ENCODE measurements at regions not wholly inside any gene's neighbourhood (a gene's known extent, or its start where the extent isn't known, plus 50 kb on each side); places are given as distances from the start of the nearest gene placed in this dataset.

DNA sequence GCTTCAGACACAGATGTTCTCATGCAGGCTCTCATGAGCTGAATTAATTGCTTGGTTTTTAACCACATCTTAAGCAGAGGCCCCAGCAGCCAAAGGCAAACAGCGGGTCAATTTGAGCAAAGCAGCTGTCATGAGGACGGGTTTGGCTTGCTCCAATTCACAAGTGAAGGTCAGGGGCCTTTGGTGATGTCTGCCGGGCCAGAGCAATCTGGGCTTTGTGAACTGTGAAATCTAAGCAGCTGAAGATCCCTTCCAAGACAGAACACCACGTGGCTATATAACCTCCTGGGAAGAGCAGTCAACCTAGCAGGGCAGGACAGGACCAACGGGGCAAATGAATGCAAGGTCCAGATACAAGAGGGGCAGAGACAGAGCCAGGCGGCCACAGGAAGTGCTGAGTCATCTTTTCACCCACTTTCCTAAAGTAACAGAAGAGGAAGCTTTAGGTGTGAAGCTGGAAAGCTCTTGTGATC, 187.3 kb upstream of the B3GAT1 start:
- TF ChIP-seq, protein P1, sequence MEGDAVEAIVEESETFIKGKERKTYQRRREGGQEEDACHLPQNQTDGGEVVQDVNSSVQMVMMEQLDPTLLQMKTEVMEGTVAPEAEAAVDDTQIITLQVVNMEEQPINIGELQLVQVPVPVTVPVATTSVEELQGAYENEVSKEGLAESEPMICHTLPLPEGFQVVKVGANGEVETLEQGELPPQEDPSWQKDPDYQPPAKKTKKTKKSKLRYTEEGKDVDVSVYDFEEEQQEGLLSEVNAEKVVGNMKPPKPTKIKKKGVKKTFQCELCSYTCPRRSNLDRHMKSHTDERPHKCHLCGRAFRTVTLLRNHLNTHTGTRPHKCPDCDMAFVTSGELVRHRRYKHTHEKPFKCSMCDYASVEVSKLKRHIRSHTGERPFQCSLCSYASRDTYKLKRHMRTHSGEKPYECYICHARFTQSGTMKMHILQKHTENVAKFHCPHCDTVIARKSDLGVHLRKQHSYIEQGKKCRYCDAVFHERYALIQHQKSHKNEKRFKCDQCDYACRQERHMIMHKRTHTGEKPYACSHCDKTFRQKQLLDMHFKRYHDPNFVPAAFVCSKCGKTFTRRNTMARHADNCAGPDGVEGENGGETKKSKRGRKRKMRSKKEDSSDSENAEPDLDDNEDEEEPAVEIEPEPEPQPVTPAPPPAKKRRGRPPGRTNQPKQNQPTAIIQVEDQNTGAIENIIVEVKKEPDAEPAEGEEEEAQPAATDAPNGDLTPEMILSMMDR (IDR thresholded peaks at IDR 0.05) = no peak
- TF ChIP-seq POLR2A (IDR thresholded peaks at IDR 0.05) = no peak

Data from body of pancreas (tissue), 4 donors.